ENCODE measurements at regions not wholly inside any gene's neighbourhood (a gene's known extent, or its start where the extent isn't known, plus 50 kb on each side); places are given as distances from the start of the nearest gene placed in this dataset.
"Not testable (repeated sequence)": the region's sequence is repeated elsewhere in the genome, so short reads cannot be mapped to it uniquely, and the experiment has no call there.

DNA sequence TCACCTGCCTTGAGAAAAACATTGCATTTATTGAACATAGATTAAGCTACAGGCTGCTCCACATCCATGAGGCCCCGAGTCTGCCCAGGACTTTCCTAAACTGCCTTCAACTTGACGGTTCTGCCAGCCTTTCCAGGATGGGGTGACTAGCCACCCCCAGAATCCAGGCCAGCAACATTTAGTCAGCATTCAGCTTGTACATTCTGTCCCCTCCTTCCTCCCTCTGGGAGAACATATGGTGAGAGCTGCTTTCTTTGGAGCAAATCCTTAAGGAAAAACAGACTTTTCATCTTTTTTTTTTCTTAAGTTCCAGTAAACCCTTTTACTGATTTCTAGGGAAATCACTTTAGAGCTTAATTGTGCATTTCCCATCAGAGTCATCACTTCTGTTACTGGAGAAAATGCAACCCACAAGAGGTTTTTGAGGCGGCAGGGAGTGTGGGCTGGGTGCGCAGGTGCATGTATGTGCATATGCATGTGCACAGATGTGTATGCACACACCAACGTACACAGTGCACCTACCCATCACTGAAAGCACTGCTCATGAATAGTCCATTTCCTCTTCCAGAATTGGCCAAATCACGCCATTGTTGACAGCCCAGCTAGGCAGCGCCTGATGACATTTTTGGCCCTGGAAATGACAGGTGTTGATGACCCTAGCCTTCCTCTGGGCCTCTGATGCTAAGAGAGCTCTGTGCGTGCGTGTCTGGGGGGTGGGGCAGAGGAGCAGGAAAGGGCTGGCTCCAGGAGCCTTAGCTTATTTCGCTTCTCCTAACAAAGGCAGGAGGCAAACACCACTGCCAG, 145.6 kb downstream of the HSD17B3 start:
- peak; percentile 29 for DNase-seq

DNA sequence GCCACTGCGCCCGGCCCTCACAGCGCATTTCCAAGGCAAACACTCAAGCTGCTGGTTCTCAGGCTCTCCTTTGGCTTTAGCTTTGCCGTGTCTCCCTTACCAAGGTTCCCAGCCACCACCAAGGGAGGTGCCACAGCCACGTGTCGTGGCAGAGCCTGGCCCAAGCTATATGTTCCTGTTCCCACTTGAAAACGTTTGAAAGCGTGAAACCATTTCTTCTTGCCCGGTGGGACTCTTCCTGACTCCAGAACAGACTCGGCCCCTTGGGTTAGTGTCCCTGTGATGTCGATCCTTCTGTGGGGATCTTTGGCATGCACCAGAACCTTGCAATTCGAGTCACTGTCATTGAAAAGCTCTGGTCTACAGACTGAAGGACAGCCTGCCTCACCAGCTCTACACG, 147.9 kb downstream of the HSD17B3 start:
- DNase-seq, result no peak

DNA sequence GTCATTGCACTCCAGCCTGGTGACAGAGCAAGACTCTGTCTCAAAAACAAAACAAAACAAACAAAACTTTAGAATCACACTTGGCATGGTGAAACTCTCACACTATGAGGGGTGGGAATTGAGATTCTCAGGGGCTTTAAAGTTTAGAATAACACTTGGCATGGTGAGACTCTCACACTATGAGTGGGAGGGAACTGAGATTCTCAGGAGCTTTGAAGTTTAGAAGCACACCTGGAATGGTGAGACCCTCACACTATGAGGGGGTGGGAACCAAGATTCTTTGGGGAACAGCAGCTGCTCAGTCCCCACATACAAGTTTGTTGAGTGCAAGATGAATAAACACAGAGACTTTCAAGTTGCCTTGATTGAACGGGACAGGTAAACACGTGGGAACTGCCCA, 149.4 kb downstream of the HSD17B3 start:
- no peak for DNase-seq

DNA sequence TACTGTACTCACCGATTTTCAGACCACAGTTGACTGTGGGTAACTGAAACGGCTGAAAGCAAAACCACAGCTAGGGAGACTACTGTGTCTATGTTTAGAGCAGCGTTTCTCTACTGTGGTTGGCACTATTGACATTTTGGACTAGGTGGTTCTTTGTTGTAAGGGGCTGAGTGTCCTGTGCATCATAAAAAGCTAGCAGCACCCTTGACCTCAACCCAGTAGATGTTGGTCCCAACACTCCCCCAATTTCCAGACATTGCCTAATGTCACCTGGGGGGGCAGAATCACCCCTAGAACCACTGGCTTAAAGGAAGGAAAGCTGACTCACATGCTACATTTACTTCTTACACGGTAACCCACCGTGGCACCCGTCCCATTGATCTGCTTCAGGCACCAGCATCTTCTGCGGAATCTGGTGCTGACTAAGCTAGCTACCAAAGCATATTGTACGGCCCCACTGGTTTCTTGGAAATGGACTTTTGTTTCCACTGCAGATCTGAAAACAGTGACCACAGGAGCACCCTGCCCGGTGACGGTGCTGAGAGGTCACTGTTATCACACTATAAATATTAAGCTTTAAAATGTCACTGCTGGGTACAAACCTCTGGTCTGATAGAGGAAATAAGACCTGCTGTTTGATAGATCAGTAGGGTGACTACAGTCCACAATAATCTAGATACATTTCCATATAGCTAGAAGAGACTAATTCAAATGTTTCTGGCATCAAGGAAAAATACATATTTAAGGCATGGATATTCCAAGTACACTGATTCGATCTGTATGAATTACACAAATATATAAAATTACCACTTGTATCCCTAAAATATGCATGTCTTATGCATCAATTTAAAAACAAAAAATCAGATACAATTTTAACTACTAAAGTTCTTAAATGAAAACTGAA, 151.4 kb downstream of the HSD17B3 start:
- DNase-seq, result no peak

GRCh38 chr9:96149533-96150280, 152.3 kb downstream of the HSD17B3 start:
- DNase-seq, result no peak

DNA sequence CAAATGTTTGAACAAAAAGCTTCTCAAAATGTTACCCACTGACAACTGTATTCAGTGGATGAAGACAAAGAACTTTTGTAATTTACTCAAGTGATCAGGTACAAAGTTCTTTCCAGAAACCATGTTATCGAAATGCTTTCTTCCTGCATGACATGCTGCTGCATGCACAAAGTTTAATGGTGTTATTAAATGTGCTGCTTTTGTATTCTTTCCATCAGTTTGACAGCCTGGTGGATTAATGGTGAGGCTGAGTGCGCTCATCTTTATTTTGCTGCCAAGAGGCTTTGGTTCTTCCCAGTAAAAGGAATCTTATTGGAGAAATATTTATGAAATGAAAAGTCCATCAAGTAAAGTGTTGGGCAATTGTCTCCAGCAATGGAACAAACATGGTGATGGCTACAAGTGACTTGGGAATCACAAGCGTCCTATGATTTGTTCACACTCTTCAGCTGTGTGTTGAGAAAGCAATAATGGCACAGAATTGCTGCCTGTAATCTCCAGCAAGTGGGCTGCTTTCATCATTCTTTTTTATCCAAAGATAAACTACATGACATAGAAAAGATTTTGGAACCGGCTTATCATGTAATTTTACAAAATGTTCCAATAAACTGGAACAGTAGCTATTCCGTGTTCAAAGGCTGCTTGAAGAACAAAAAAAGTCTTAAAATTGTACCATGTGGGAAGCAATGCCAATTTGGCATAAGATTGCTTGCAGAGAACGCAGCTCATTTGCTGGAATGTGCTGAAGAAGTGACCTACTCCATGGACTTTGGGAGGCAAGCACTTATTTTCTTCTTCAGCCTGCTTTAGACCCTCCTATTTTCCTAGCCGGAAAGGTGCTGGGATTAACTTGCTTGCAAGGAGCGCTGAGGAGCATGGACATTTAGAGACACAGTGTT, 153.1 kb downstream of the HSD17B3 start:
- no peak for DNase-seq

GRCh38 chr9:96147029-96147428, 154.9 kb downstream of the HSD17B3 start:
- not testable (repeated sequence) for DNase-seq

GRCh38 chr9:96141666-96142065, 160.3 kb downstream of the HSD17B3 start:
- no peak for DNase-seq

DNA sequence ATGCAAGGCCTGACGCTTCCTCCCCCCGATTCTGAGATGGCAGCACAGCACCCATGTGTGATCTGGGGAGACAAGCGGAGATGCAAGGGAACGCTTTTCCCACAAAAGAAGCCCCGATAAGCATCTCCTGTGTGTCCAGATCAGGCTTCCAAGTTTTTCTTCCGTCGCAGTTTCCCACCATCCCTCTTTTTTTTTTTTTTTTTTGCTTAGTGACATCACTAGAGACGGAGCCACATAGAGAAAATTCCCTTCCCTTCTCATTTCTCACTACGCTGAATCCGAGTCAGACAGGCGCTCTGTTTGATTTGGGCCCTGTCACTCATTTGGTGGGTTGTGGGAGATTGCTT, 160.9 kb downstream of the HSD17B3 start:
- no peak for DNase-seq

GRCh38 chr9:96140296-96141127, 161.5 kb downstream of the HSD17B3 start:
- DNase-seq, result no peak

DNA sequence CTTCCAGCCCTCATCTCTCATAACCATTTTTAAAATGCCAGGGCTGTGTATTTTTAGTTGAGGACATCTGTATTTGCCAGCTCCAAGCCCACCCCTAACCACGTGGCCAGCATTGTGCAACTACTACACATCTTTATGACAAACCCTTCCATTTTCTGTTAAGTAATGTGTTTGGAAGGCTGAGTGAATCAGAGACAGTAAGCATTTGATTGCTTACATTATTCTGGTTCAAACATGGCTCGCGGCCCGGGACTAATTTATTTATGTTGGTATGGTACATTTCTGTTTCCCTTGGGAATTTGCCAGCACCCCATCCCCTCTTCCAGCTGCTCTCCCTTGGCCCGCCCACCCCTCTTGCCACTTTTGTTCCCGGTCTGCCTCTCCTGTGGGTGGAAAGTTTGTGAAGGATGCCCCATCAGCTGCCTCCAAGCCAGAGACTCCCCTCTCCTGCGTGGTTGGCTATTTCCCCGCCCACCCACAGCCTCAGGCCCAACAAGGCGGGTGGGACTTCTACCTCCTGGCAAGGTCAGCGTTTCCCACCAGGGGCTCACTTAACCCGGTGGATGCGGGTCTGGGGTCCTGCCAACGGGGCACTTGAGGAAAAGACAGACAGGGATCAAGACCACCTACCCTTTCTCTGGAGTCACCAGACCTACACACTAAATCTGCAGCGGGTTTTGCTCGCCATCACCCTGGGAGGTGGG, 162.2 kb downstream of the HSD17B3 start:
- no peak for DNase-seq

- DNase-seq, result no peak
These were observed 163.4 kb downstream of the HSD17B3 start for GRCh38 chr9:96138616-96139015.

GRCh38 chr9:96137671-96138429, 164.1 kb downstream of the HSD17B3 start:
- DNase-seq, result no peak

GRCh38 chr9:96136992-96137670, 164.8 kb downstream of the HSD17B3 start:
- no peak for DNase-seq

- DNase-seq, result no peak
These were observed 166.2 kb downstream of the HSD17B3 start for GRCh38 chr9:96135753-96136290.

GRCh38 chr9:96135076-96135752, 166.8 kb downstream of the HSD17B3 start:
- no peak for DNase-seq

DNA sequence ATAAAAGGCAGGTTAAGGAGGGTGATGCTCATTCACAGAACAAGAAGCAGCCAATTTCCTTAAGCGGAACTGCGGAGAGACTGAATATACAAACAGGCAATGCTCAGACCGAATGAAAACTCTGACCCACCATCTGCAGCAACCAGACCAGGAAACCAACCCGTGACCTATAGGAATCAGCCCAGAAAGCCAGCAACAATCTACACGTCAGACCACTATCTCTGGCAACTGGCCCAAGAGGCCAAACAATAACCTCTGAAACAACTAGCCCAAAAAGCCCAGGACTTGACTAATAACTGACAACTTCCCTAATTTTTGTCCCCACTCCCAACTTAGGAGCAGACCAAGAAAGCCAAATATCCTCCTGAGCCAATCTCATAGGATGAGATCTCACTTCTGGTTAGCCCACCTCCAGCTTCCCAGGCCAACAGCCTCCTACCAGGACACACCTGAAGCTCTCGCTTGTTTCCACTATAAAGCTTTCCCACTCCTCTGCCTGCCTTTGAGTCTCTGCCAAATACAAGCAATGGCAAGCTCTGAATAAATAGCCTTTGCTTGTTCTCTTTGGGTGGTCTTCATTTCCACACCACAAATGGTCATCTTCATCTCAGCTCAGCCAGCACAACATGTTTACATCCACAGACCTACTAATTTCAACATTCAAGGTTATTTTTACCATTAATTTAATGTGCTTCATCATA, 168.5 kb downstream of the HSD17B3 start:
- DNase-seq, result no peak

DNA sequence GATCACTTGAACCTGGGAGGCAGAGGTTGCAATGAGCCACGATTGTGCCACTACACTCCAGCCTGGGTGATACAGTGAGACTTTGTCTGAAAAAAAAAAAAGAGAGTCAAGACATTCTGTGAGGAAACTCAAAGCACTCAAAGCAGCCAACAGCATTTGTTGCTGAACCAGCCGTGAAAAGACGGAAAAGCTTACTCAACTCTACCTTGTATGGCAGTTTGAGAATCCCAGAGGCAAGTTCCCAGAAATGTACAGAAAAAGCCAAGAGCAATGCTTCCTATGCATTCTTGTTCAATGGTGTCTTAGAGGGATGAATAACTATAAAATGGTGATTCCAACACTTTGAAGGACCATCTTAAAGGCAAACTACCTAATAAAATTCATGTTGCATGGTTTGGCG, 170.2 kb downstream of the HSD17B3 start:
- DNase-seq, result no peak

Measured in NCI-H774 (cell line).